ENCODE measurements at regions not wholly inside any gene's neighbourhood (a gene's known extent, or its start where the extent isn't known, plus 50 kb on each side); places are given as distances from the start of the nearest gene placed in this dataset.

- ATAC-seq (no peak), DNase-seq (ENCODE audit: low read depth, low spot score) (no peak), FAIRE-seq (no peak)
- H3K36me3 ChIP-seq (ENCODE audit: control insufficient read depth in 2 of 2, insufficient read depth in 2 of 2, low read length in 1 of 2), result no peaks in the 10 kb centered on the region
- ChIA-PET POLR2A (no interaction called here), RAD21 (ENCODE audit: unreplicated experiment) (interaction anchor here (0.6 kb wide), 1 partner anchor 473 kb away, joined by 5 read pairs; no protein-coding TSS in a partner anchor), SMC1A (ENCODE audit: uncharacterized antibody, unreplicated experiment) (no interaction called here), CTCF (no interaction called here)
- no peak overlapping the region for H3K9ac ChIP-seq (ENCODE audit: control insufficient read depth, insufficient read depth, low read length)
- H3K4me1 ChIP-seq (ENCODE audit: control insufficient read depth, insufficient read depth, low read length), result no peaks in the 10 kb centered on the region
- H4K20me1 ChIP-seq (ENCODE audit: control insufficient read depth, insufficient read depth), result no peaks in the 10 kb centered on the region
- in situ Hi-C loops (cut with MboI) (no loop called here), intact Hi-C loops (cut with micrococcal nuclease; ENCODE audit: unreplicated experiment) (no loop called here)
- WGBS (ENCODE audit: insufficient coverage, insufficient replicate concordance, low lambda C conversion rate, missing lambda C conversion rate), result 64% methylated on average over 31 of the region's 32 CpGs
- H3K9me3 ChIP-seq (replicated peaks; ENCODE audit: control insufficient read depth, insufficient read depth, low read length), result no peaks in the 10 kb centered on the region
- TF ChIP-seq YY1 (IDR thresholded peaks at IDR 0.05; ENCODE audit: low read depth, low read length) (no peak), NRF1 (conservative IDR thresholded peaks at IDR 0.05; ENCODE audit: low read depth, low read length) (no peak), MYC (IDR thresholded peaks at IDR 0.05; ENCODE audit: insufficient read depth, insufficient read length, insufficient replicate concordance, low read length, severe bottlenecking) (no peak), ZBED1 (IDR thresholded peaks at IDR 0.05; ENCODE audit: borderline replicate concordance) (no peak), EZH2 (IDR thresholded peaks at IDR 0.05; ENCODE audit: borderline replicate concordance, control insufficient read depth, low read depth, low read length) (no peak), TCF7 (IDR thresholded peaks at IDR 0.05; ENCODE audit: borderline replicate concordance) (no peak), NBN (IDR thresholded peaks at IDR 0.05) (no peak), CEBPZ (IDR thresholded peaks at IDR 0.05; ENCODE audit: low read depth, low read length) (no peak), HCFC1 (IDR thresholded peaks at IDR 0.05; ENCODE audit: low read length) (no peak), IRF5 (IDR thresholded peaks at IDR 0.05; ENCODE audit: borderline replicate concordance) (no peak), STAT1 (conservative IDR thresholded peaks at IDR 0.05) (no peak)
- H2AFZ ChIP-seq (ENCODE audit: control insufficient read depth, low read depth, low read length), result no peak overlapping the region
- H3K4me3 ChIP-seq, result no peak overlapping the region
- no TSS peak for BruUV-seq (replicated peaks)
- H3K27me3 ChIP-seq (replicated peaks in 1 of 2; ENCODE audit: control insufficient read depth in 2 of 2, insufficient read depth in 2 of 2, low read length in 1 of 2), result 0 out of 4 replicates have a peak, but pooled peaks cover 0 to 1% of the 10 kb centered on the region in 2 experiments
- no peaks in the 10 kb centered on the region for H3K79me2 ChIP-seq (ENCODE audit: control insufficient read depth, insufficient read depth, low read length)
- no peak overlapping the region for H3K4me2 ChIP-seq (ENCODE audit: control insufficient read depth, insufficient read depth)
- H3K27ac ChIP-seq (ENCODE audit: control insufficient read depth, insufficient read depth), result no peak overlapping the region
Observed at GRCh38 chr13:27014406-27015359, 156.9 kb downstream of the USP12 start.

Measured in GM12878 (cell line).